ENCODE measurements at regions not wholly inside any gene's neighbourhood (a gene's known extent, or its start where the extent isn't known, plus 50 kb on each side); places are given as distances from the start of the nearest gene placed in this dataset.

DNA sequence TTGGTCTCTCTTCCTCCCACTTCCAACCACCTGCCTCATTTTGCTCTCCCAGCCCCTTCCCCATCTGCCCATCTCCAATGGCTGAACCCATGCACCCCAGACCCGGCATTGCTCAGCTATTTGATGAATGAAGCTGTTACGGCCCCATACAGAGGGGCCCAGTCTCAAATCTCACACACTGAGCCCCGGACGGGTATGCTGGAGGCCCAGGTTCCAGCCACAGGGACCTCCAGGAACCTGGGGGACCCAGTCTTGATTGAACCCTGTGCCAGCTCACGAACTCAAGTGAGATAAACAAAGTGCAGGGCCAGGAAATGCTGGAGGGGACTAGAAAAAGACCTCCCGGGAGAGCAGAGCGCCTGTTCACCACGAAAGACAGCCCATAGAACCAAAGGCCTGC lies 63.4 kb upstream of the TEX51 start:
- no peak overlapping the region for H3K27ac ChIP-seq
- H3K4me1 ChIP-seq (ENCODE audit: control insufficient read depth in 1 of 2, low read depth in 2 of 2): no peaks in the 10 kb centered on the region
- no peaks in the 10 kb centered on the region for H3K27me3 ChIP-seq (replicated peaks; ENCODE audit: insufficient read depth)
- ATAC-seq (ENCODE audit: insufficient number of reproducible peaks, low FRiP score, low read depth) (no peak), DNase-seq (ENCODE audit: low spot score) (no peak)
- TF ChIP-seq CTCF (IDR thresholded peaks at IDR 0.05): no peak
- H3K9me3 ChIP-seq: no peaks in the 10 kb centered on the region
- H3K36me3 ChIP-seq: no peaks in the 10 kb centered on the region
- H3K4me3 ChIP-seq: no peak overlapping the region

DNA sequence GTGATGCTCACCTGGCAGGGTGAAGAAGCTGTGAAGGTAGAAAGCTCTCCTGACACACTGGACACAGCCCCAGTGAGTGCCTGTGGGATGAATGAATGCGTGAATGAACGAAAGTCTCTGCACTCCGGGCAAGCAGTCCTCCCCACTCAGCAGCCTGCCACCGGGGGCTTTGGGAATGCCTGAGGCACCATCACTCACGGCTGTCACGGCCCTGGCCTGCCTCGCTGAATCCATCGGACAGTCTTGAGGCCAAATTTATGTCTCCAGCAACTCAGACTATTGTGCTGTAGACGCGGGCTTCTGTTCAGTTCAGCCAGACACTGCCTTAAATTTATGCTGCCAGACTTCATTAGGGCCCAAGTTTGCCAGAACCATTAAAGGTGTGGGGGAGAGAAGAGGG lies 62.9 kb upstream of the TEX51 start:
- no peak for TF ChIP-seq CTCF (IDR thresholded peaks at IDR 0.05)
- no peak overlapping the region for H3K27ac ChIP-seq
- DNase-seq (ENCODE audit: low spot score) (no peak), ATAC-seq (ENCODE audit: insufficient number of reproducible peaks, low FRiP score, low read depth) (no peak)
- no peaks in the 10 kb centered on the region for H3K9me3 ChIP-seq
- no peaks in the 10 kb centered on the region for H3K36me3 ChIP-seq
- no peaks in the 10 kb centered on the region for H3K4me1 ChIP-seq (ENCODE audit: control insufficient read depth in 1 of 2, low read depth in 2 of 2)
- no peak overlapping the region for H3K4me3 ChIP-seq
- no peaks in the 10 kb centered on the region for H3K27me3 ChIP-seq (replicated peaks; ENCODE audit: insufficient read depth)

GRCh38 chr2:126836761-126837679 lies 61.7 kb upstream of the TEX51 start:
- Histone ChIP-seq H3K36me3 (no peaks in the 10 kb centered on the region), H3K27me3 (replicated peaks; ENCODE audit: insufficient read depth) (no peaks in the 10 kb centered on the region), H3K9me3 (no peaks in the 10 kb centered on the region), H3K4me3 (no peak overlapping the region), H3K4me1 (ENCODE audit: control insufficient read depth in 1 of 2, low read depth in 2 of 2) (no peaks in the 10 kb centered on the region), H3K27ac (no peak overlapping the region)
- TF ChIP-seq CTCF (IDR thresholded peaks at IDR 0.05): no peak
- ATAC-seq (ENCODE audit: insufficient number of reproducible peaks, low FRiP score, low read depth) (no peak), DNase-seq (ENCODE audit: low spot score) (no peak)

GRCh38 chr2:126837966-126838715 lies 60.5 kb upstream of the TEX51 start:
- Histone ChIP-seq H3K27ac (no peak overlapping the region), H3K27me3 (replicated peaks; ENCODE audit: insufficient read depth) (no peaks in the 10 kb centered on the region), H3K4me3 (no peak overlapping the region), H3K9me3 (no peaks in the 10 kb centered on the region), H3K4me1 (ENCODE audit: control insufficient read depth in 1 of 2, low read depth in 2 of 2) (no peaks in the 10 kb centered on the region), H3K36me3 (no peaks in the 10 kb centered on the region)
- DNase-seq (ENCODE audit: low spot score): no peak
- no peak for ATAC-seq (ENCODE audit: insufficient number of reproducible peaks, low FRiP score, low read depth)
- TF ChIP-seq CTCF (IDR thresholded peaks at IDR 0.05): no peak

- ATAC-seq (ENCODE audit: insufficient number of reproducible peaks, low FRiP score, low read depth): no peak
- no peak for TF ChIP-seq CTCF (IDR thresholded peaks at IDR 0.05)
Observed at GRCh38 chr2:126838716-126838985, 60.0 kb upstream of the TEX51 start.

More at GRCh38 chr2:126838716-126838985, 60.0 kb upstream of the TEX51 start:
- Histone ChIP-seq H3K36me3 (no peaks in the 10 kb centered on the region), H3K27ac (no peak overlapping the region), H3K4me1 (ENCODE audit: control insufficient read depth in 1 of 2, low read depth in 2 of 2) (no peaks in the 10 kb centered on the region), H3K27me3 (replicated peaks; ENCODE audit: insufficient read depth) (no peaks in the 10 kb centered on the region), H3K4me3 (no peak overlapping the region), H3K9me3 (no peaks in the 10 kb centered on the region)
- no peak for DNase-seq (ENCODE audit: low spot score)
